NT2/D1 (cell line): ENCODE measurements at regions not wholly inside any gene's neighbourhood (a gene's known extent, or its start where the extent isn't known, plus 50 kb on each side); places are given as distances from the start of the nearest gene placed in this dataset.

Source experiments
- DNase-seq: peaks from one replicate; pipeline ENCODE4 v3.0.0-alpha.2; 2011; ENCODE audit warnings: low read depth, low spot score
- H3K27me3 ChIP-seq: 2 replicates; pipeline ENCODE4 v1.6.0; 2011; ENCODE audit warnings: mild to moderate bottlenecking; ENCODE audit not compliant: insufficient read length, insufficient read depth
- H3K36me3 ChIP-seq: 2 replicates; pipeline ENCODE4 v1.6.1; 2011; ENCODE audit warnings: mild to moderate bottlenecking, low read length, mixed read lengths; ENCODE audit not compliant: insufficient read depth, insufficient read length
- H3K4me1 ChIP-seq: 2 replicates; pipeline ENCODE4 v1.5.1; 2011; ENCODE audit not compliant: insufficient read depth, insufficient read length
- H3K4me3 ChIP-seq: 2 replicates; pipeline ENCODE4 v1.5.1; 2011; ENCODE audit warnings: low read depth; ENCODE audit not compliant: insufficient read length
- H3K9ac ChIP-seq: 2 replicates; pipeline ENCODE4 v1.6.0; 2011; ENCODE audit warnings: low read depth; ENCODE audit not compliant: insufficient read length
- H3K9me3 ChIP-seq: 2 replicates; pipeline ENCODE4 v1.5.1; 2011; ENCODE audit warnings: mild to moderate bottlenecking, low read length; ENCODE audit not compliant: insufficient read depth
- SUZ12 ChIP-seq: IDR thresholded peaks from 2 replicates; pipeline ENCODE4 v1.6.1; 2011; ENCODE audit not compliant: insufficient read length, insufficient read depth; ENCODE audit errors: extremely low read depth
- YY1 ChIP-seq: IDR thresholded peaks from 2 replicates; pipeline ENCODE4 v1.6.1; 2011; ENCODE audit not compliant: insufficient read length, insufficient read depth
- ZNF274 ChIP-seq: IDR thresholded peaks from 2 replicates; pipeline ENCODE4 v1.6.1; 2011; ENCODE audit warnings: mild to moderate bottlenecking, low read depth, low read length

GRCh38 chr2:221034973-221035372 lies 537.1 kb downstream of the EPHA4 start:
- Histone ChIP-seq H3K9ac (no peak overlapping the region), H3K36me3 (no peaks in the 10 kb centered on the region), H3K4me1 (no peaks in the 10 kb centered on the region), H3K4me3 (no peak overlapping the region), H3K9me3 (no peaks in the 10 kb centered on the region), H3K27me3 (no peaks in the 10 kb centered on the region)
- TF ChIP-seq SUZ12 (no peak), YY1 (no peak), ZNF274 (no peak)
- DNase-seq = no peak

DNA sequence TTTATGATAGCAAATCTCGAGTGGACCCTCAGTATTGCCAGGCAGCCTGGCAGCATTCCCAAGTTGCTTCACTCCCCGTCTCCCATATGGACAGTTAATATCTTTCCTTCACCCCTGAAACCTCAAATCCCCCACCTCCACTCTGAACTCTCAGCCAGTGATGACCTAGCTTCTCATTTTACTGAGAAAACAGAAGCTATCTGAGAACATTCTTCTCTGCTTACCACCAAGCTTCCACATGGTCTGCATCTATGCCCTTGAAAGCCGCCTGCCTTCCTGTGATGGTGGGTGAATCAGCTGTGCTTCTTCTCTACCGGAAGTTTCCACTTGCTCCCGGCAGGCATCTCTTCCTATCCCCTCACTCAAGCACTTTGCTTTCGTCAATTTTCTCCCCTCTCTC lies 529.2 kb downstream of the EPHA4 start:
- Histone ChIP-seq H3K36me3 (no peaks in the 10 kb centered on the region), H3K9ac (no peak overlapping the region), H3K27me3 (no peaks in the 10 kb centered on the region), H3K9me3 (no peaks in the 10 kb centered on the region), H3K4me3 (no peak overlapping the region), H3K4me1 (no peaks in the 10 kb centered on the region)
- no peak for DNase-seq
- no peak for TF ChIP-seq YY1
- no peak for TF ChIP-seq ZNF274
- TF ChIP-seq SUZ12 = no peak

DNA sequence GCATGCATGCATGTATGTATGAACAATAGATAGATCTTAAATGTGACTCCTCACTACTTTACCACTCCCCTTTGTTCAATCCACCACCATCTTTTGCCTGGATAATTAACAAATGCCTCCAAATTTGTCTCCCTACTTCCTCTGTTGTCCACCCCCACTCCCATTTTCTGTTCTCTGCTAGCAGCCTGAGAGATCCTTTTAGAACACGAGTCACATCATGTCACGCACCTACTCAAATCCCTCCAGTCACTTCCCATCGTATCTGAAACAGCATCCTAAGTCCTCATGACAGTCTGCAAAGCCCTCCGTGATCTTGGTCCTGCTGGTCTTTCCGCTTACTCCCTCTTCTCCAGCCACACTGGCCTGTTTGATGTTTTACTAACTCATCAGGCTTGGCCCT lies 527.3 kb downstream of the EPHA4 start:
- no peak for DNase-seq
- Histone ChIP-seq H3K9ac (no peak overlapping the region), H3K36me3 (no peaks in the 10 kb centered on the region), H3K9me3 (no peaks in the 10 kb centered on the region), H3K27me3 (no peaks in the 10 kb centered on the region), H3K4me3 (no peak overlapping the region), H3K4me1 (no peaks in the 10 kb centered on the region)
- no peak for TF ChIP-seq YY1
- no peak for TF ChIP-seq ZNF274
- no peak for TF ChIP-seq SUZ12

DNA sequence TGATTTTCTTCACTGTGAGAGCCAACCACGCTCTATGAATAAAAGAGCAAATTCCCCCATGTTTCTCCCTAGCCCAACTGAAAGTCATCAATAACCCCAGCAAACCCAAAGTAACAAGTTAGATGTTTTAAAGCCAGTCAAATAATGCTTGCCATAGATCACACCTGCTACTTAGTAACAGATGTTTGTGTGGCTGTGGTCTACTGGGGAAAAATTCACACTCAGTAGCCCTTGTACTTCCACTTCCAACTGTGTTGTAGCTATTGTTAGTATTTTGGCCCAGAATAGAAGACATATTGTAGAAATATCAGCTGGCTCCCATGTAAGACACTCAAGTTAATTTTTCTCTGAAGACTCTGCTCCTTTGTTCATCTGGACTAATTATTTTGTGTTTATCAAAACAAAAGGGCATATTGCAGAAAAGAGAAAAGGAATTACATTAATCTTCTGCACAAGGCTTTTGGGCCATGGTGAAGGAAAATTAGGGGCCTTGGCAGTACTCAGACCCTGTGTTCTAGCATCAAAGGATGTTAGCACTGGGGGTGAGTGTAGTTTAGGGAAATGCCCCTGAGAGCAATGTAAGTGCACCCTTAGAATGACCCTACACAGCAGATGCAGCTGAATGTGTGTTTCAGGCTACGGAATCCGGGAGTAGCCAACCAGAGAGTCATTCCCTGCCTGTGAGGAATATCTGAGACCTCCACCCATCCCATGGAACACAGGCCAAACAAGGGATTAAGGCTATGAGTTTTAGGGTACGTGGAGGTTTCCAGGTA lies 521.9 kb downstream of the EPHA4 start:
- no peaks in the 10 kb centered on the region for H3K9me3 ChIP-seq
- no peak overlapping the region for H3K4me3 ChIP-seq
- TF ChIP-seq SUZ12 (no peak), YY1 (no peak), ZNF274 (no peak)
- no peaks in the 10 kb centered on the region for H3K4me1 ChIP-seq
- no peaks in the 10 kb centered on the region for H3K27me3 ChIP-seq
- no peak for DNase-seq
- no peaks in the 10 kb centered on the region for H3K36me3 ChIP-seq
- no peak overlapping the region for H3K9ac ChIP-seq

- Histone ChIP-seq H3K4me1 (no peaks in the 10 kb centered on the region), H3K36me3 (no peaks in the 10 kb centered on the region), H3K4me3 (no peak overlapping the region), H3K9me3 (no peaks in the 10 kb centered on the region), H3K27me3 (no peaks in the 10 kb centered on the region), H3K9ac (no peak overlapping the region)
- DNase-seq = no peak
- TF ChIP-seq YY1 = no peak
- TF ChIP-seq SUZ12 = no peak
- no peak for TF ChIP-seq ZNF274
Observed at GRCh38 chr2:221051162-221051561, 520.9 kb downstream of the EPHA4 start.

GRCh38 chr2:221060376-221060775 lies 511.7 kb downstream of the EPHA4 start:
- no peak for DNase-seq
- Histone ChIP-seq H3K4me3 (no peak overlapping the region), H3K27me3 (no peaks in the 10 kb centered on the region), H3K4me1 (no peaks in the 10 kb centered on the region), H3K36me3 (no peaks in the 10 kb centered on the region), H3K9ac (no peak overlapping the region), H3K9me3 (peaks cover 13% of the 10 kb centered on the region; the same call in 1 of the 2 replicates)
- no peak for TF ChIP-seq YY1
- TF ChIP-seq ZNF274 = no peak
- TF ChIP-seq SUZ12 = no peak

DNA sequence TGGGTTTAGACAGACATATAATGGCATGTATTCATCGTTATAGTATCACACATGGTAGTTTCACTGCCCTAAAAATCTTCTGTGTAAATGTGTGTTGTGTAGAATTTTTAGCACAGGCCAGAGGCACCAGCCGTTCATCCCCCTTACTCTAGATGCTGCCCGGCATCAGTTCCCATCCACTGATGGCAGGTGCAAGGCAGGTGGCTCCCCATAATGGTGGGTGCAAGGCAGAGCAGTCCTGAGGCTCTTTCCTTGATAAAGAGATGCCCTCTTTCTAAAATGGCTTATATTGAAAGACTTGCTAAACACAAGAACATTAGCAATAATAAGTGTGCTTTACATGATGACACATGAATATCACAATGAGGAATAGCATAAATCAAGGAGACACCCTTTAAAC lies 508.5 kb downstream of the EPHA4 start:
- no peaks in the 10 kb centered on the region; the same call in 1 of the 2 replicates for H3K9me3 ChIP-seq
- no peak for DNase-seq
- no peaks in the 10 kb centered on the region for H3K36me3 ChIP-seq
- no peaks in the 10 kb centered on the region for H3K27me3 ChIP-seq
- H3K9ac ChIP-seq = no peak overlapping the region
- no peak overlapping the region for H3K4me3 ChIP-seq
- no peaks in the 10 kb centered on the region for H3K4me1 ChIP-seq
- TF ChIP-seq SUZ12 (no peak), YY1 (no peak), ZNF274 (no peak)
